GM21515 (cell line): ENCODE measurements at regions not wholly inside any gene's neighbourhood (a gene's known extent, or its start where the extent isn't known, plus 50 kb on each side); places are given as distances from the start of the nearest gene placed in this dataset.
"Not testable (repeated sequence)": the region's sequence is repeated elsewhere in the genome, so short reads cannot be mapped to it uniquely, and the experiment has no call there.

Experiments used
- ATAC-seq: cut with Tn5 transposase; IDR thresholded peaks from one replicate; pipeline ENCODE4 v1.9.1; 2021; ENCODE audit not compliant: unreplicated experiment

- ATAC-seq: no peak
Observed at GRCh38 chr5:68834491-68834981, 259.3 kb upstream of the SLC30A5 start.

GRCh38 chr5:68838157-68838718 is 255.6 kb upstream of the SLC30A5 start:
- ATAC-seq: no peak

GRCh38 chr5:68839019-68839552 is 254.7 kb upstream of the SLC30A5 start:
- no peak for ATAC-seq

- ATAC-seq: no peak
Observed at GRCh38 chr5:68843624-68844364, 250.0 kb upstream of the SLC30A5 start.

DNA sequence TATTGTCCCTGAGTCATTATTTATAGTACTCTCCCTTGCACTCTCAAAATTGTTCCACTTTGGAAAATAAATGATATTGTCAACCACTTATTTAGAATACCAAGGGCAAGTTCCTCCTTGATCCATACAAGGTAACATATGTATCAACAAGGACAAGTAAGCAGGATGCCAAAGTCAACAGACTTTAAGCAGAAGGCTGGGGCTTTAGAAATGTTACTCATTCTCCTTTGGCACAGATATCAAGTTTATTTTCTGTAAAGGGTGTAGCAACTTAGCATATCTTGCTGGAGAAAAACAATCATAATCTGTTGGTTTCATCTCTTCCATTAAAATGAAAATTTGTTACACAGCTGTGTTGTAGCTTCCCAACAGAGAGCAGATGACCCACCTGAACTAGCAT is 248.7 kb upstream of the SLC30A5 start:
- no peak for ATAC-seq

DNA sequence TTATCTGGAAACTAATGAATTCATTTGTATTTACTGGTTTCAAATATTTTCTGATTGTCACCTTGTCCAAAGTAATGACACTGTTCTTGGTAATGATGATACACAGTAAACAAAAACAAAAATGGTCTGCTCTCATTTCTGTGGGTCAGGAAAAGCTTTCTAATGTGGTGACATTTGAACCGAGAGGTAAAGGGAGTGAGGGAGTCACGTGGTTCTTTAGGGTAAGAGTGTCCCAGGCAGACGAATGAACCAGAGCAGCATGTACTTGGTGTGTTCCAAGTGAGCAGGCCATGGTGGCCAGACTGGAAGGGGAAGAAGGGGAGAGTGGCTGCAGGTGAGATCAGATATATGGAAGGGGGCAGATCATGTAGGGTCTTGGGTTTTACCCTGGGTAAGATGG is 247.0 kb upstream of the SLC30A5 start:
- no peak for ATAC-seq

DNA sequence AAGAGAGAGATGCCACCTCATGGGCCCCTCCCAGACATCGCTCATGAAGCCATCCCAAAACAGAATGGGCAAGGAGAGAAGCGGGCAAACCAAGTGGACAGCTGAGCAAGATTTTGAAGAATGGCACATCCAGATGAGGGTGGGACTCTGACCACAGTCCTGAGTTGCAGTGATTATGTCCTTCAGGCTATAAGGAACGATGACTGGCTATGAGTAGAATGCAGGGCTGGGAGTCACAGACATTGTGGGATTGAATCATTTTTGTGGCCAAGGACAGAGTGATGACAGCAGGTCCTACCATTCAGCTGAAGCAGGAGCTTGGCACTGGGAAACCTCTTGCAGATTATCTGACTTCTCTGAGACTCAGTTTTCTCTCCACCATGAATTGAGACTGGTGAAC is 245.7 kb upstream of the SLC30A5 start:
- ATAC-seq: no peak

DNA sequence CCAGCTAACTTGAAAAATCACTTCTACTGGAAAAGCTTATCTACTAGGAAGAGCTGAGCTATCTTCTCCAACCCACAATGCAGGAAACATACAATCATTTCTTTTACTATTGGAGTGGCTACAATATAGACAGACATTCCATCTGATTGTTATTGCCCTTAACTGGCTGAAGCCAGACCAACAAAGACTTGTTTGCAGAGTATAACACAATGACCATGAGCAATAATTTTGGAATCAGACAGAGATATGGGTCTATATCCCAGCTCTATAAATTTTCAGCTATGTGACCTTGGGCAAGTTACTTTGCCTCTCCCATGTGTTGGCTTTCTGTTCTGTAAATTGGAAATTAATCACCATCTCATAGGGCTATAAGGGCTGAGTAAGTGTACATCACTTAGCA is 244.7 kb upstream of the SLC30A5 start:
- no peak for ATAC-seq

DNA sequence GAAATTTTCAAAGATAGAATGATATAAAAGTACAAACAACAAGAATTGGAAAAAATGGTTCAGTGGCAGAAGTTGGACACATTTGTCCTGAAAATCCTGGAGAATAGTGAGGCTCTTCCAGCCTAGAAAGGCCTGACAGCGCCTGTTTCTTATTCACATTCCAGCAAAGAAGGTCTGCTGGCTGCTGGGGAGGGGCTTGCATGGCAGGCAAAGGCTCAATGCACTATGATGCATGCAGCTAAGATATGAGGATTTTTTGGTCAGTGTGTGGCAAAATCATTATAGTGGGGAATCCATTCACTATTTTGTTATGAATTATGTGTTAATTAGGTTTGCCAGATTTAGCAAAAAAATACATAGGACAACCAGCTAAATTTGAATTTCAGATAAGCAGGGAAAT is 243.9 kb upstream of the SLC30A5 start:
- no peak for ATAC-seq

GRCh38 chr5:68861099-68861498 is 232.7 kb upstream of the SLC30A5 start:
- ATAC-seq: no peak

- no peak for ATAC-seq
Observed at GRCh38 chr5:68862560-68862959, 231.3 kb upstream of the SLC30A5 start.

DNA sequence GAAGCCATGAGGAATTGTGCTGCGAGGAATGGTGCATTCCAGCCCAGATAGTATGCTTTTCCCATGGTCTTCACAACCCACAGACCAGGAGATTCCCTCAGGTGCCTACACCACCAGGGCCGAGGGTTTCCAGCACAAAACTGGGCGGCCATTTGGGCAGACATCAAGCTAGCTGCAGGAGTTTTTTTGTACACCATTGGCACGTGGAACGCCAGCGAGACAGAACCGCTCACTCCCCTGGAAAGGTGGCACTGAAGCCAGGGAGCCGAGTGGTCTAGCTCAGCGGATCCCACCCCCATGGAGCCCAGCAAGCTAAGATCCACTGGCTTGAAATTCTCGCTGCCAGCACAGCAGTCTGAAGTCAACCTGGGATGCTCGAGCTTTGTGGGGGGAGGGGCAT is 228.6 kb upstream of the SLC30A5 start:
- ATAC-seq: not testable (repeated sequence)

- ATAC-seq: no peak
Observed at GRCh38 chr5:68872088-68872839, 221.6 kb upstream of the SLC30A5 start.

DNA sequence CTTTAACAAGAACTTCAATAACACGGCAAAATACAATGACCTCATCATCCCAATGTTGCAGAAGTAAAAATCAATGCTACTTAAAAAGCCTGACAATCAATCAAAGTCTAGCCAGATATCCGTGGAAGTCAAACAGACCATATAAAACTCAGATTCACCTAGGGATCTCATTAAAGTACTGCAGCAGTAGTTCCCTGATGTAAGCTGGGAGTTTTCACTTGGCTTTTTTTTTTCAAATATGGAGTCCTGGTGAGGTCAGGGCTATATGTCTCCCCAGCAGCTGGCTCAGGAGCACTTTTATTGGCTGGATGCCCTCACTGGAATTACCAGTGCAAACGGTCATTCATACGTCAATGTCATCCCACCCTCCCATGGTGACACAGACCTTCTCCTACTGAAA is 220.6 kb upstream of the SLC30A5 start:
- ATAC-seq: no peak

DNA sequence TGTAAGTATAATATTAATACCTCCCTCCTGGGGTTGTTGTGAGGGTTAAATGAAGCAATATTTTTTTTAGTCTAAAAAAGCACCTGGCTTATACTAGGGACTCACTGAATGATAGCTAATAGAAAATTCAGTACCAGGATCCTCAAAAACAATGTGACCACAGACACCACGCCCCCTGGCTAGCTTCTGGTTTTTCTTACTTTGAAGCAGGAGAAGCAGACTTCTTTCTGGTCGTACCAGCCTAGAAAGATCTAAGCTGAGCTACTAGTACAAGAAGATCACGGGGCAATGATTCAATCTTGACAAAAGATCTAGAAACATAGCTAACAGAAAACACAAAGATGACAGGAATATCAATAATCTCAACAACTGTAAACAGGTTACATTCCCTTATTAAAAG is 218.5 kb upstream of the SLC30A5 start:
- ATAC-seq: no peak

GRCh38 chr5:68883436-68883835 is 210.4 kb upstream of the SLC30A5 start:
- ATAC-seq: no peak

DNA sequence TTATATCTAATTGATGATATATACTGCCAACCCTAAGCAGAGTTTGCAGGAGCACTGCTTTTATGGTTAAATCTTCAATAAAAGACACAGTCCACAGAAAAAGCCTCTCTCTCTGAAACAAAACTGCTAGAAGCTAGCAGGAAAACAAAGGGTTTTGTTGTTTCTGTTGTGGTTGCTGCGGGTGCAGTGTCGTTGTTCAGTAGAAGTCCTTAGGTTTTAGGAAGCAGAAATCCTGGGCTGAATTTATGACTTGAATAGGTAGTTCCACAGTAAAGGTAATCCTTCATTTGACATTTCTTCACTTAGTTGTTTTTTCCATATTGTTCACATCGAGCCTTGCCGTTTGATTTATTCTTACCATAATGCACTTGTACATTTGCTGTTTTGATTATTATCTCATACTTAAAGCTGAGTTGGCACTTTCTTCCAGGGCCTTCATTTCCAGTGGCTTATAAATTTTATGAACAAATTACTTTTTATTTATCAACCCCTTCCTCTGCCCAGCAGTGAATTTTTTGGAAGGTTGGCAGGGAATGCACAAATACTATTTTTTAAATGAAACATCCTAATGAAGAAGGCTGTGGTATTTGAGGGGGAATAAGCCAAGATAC is 209.6 kb upstream of the SLC30A5 start:
- no peak for ATAC-seq

GRCh38 chr5:68884883-68885282 is 208.9 kb upstream of the SLC30A5 start:
- ATAC-seq: no peak

DNA sequence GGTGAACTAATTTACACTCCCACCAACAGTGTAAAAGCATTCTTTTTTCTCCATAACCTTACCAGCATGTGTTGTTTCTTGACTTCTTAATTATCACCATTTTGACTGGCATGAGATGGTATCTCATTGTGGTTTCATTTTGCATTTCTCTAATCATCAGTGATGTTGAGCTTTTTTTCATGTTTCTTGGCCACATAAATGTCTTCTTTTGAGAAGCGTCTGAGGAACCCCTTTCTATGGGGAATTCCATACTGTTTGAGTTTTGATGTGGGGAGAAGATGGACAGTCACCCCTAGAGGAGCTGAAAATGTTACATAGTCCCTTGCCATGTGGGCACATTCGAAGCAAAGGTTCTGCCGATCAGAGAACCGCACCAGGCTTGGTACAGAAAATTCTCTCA is 207.0 kb upstream of the SLC30A5 start:
- ATAC-seq: no peak

DNA sequence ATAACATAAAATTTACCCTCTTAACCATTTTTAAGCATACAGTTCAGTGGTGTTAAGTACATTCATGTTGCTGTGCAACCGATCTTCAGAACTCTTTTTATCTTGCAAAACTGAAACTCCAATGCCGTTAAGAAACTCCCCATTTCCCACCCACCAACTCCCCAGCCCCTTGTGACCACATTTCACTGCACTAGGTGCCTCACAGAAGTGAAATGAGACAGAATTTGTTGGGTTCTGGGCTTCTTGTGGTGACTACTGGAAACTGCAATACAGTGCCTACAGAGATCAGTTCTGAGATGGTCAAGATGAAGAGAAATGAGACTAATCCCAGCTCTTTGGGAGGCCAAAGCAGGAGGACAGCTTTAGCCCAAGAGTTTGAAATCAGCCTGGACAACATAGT is 202.1 kb upstream of the SLC30A5 start:
- ATAC-seq: no peak

- ATAC-seq: no peak
Observed at GRCh38 chr5:68894673-68895072, 199.1 kb upstream of the SLC30A5 start.
